Keratinocyte (primary cell): ENCODE measurements at regions not wholly inside any gene's neighbourhood (a gene's known extent, or its start where the extent isn't known, plus 50 kb on each side); places are given as distances from the start of the nearest gene placed in this dataset.

ENCODE experiments used
- EZH2 ChIP-seq: IDR thresholded peaks from one replicate; pipeline ENCODE4 v1.6.1; 2012; ENCODE audit warnings: inconsistent platforms, mild to moderate bottlenecking, low read length, moderate library complexity
- TF ChIP-seq, protein P1 (sequence below), 3 experiments: IDR thresholded peaks in 1 of 3; conservative IDR thresholded peaks in 1 of 3; optimal IDR thresholded peaks in 1 of 3; 2 replicates in 2 of 3; 3 replicates in 1 of 3; pipeline versions ENCODE3 to v1.5.1; 2011; ENCODE audit warnings: low read length in 3 of 3, mild to moderate bottlenecking in 3 of 3, moderate library complexity in 2 of 3, control low read depth in 1 of 3, inconsistent platforms in 1 of 3; ENCODE audit not compliant: insufficient read depth in 2 of 3; ENCODE audit errors: extremely low read depth in 1 of 3

DNA sequence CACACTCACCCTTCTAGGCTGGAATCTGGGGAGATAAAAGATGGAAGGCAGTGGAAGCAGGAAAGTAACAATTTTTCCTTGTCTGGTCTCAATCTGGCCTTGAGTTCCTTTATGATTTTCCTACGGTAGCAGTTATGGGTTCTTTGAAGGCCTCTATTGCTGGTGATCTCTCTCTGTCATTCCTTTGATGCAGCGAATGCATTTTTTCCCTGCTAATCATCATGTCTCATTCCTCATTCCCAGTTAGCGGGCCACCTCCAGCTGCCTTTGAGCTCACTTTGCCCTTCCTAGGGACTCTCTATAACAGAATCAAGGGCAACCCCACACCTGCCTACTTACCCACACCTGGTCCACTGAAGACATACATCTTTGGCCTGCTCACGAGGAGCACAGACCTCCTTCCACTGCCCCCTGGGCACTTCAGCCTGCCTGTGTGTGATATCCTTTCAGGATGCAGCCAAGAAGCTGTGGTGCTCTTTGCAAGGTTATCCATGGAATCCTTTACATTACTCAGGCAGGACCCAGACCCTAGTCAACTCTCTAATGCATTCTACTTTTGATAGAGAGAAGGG lies 191.7 kb downstream of the DRD1 start:
- TF ChIP-seq, protein P1, sequence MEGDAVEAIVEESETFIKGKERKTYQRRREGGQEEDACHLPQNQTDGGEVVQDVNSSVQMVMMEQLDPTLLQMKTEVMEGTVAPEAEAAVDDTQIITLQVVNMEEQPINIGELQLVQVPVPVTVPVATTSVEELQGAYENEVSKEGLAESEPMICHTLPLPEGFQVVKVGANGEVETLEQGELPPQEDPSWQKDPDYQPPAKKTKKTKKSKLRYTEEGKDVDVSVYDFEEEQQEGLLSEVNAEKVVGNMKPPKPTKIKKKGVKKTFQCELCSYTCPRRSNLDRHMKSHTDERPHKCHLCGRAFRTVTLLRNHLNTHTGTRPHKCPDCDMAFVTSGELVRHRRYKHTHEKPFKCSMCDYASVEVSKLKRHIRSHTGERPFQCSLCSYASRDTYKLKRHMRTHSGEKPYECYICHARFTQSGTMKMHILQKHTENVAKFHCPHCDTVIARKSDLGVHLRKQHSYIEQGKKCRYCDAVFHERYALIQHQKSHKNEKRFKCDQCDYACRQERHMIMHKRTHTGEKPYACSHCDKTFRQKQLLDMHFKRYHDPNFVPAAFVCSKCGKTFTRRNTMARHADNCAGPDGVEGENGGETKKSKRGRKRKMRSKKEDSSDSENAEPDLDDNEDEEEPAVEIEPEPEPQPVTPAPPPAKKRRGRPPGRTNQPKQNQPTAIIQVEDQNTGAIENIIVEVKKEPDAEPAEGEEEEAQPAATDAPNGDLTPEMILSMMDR (optimal IDR thresholded peaks at IDR 0.05 in 1 of 3, IDR thresholded peaks at IDR 0.05 in 1 of 3, conservative IDR thresholded peaks at IDR 0.05 in 1 of 3; ENCODE audit: extremely low read depth in 1 of 3, insufficient read depth in 2 of 3, low read length in 3 of 3) = no peak
- TF ChIP-seq EZH2 = no peak
